Astrocyte (in vitro differentiated cells and primary cell): ENCODE measurements at regions not wholly inside any gene's neighbourhood (a gene's known extent, or its start where the extent isn't known, plus 50 kb on each side); places are given as distances from the start of the nearest gene placed in this dataset.

Experiments
- CTCF ChIP-seq: IDR thresholded peaks from 2 replicates; pipeline ENCODE4 v1.5.1; 2011; ENCODE audit warnings: low read depth, mild to moderate bottlenecking, inconsistent platforms, low read length, moderate library complexity; ENCODE audit not compliant: insufficient read depth
- EZH2 ChIP-seq: IDR thresholded peaks from 2 replicates; pipeline ENCODE4 v1.6.1; 2012; ENCODE audit warnings: mild to moderate bottlenecking, low read length, inconsistent platforms; ENCODE audit not compliant: insufficient read depth

DNA sequence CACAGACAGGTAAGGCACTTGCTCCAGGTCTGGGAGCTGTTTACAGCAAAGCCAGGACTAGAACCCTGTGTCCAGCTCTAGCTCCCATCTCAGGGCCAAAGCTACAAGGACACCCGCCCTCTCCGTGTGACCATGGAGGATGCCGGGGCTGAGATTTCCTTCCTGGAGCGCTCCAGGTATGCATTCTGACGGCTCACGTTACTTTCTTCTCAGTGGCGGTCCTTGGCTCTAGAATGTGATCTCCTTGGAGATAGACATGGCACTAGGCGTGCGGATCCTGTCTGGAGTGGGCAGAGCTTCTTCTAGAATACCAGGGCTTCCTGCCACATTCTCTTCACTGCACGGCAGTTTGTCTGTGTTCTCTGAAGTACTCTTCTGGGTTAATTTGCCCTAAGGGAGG, 185.7 kb downstream of the OPA1 start:
- TF ChIP-seq CTCF = no peak
- no peak for TF ChIP-seq EZH2
